Esophagus muscularis mucosa (tissue), 4 donors: ENCODE measurements at regions not wholly inside any gene's neighbourhood (a gene's known extent, or its start where the extent isn't known, plus 50 kb on each side); places are given as distances from the start of the nearest gene placed in this dataset.

Experiments used
- EP300 ChIP-seq: sonication (generic); formaldehyde crosslinking; IDR thresholded peaks from one replicate; pipeline ENCODE4 v1.6.1; 2017; ENCODE audit warnings: antibody characterized with exemption
- POLR2A ChIP-seq: fragments of 450-650 bp; IDR thresholded peaks from one replicate; pipeline ENCODE4 v1.6.1; 2017; ENCODE audit warnings: antibody characterized with exemption, moderate library complexity, mild to moderate bottlenecking, low read depth
- POLR2AphosphoS5 ChIP-seq, 2 donors: sonication (generic); formaldehyde crosslinking; IDR thresholded peaks; one replicate each; pipeline ENCODE4 v1.6.1; 2017; ENCODE audit warnings: antibody characterized with exemption in 2 of 2
- TF ChIP-seq, protein P1 (sequence below), 3 experiments: fragments of 200-600 bp in 2 of 3; fragments of 450-650 bp in 1 of 3; sonication (generic) in 2 of 3; IDR thresholded peaks; one replicate each; pipeline ENCODE4 v1.5.1; 2017 to 2019; ENCODE audit warnings: antibody characterized with exemption in 3 of 3, mild to moderate bottlenecking in 2 of 3, moderate library complexity in 1 of 3

DNA sequence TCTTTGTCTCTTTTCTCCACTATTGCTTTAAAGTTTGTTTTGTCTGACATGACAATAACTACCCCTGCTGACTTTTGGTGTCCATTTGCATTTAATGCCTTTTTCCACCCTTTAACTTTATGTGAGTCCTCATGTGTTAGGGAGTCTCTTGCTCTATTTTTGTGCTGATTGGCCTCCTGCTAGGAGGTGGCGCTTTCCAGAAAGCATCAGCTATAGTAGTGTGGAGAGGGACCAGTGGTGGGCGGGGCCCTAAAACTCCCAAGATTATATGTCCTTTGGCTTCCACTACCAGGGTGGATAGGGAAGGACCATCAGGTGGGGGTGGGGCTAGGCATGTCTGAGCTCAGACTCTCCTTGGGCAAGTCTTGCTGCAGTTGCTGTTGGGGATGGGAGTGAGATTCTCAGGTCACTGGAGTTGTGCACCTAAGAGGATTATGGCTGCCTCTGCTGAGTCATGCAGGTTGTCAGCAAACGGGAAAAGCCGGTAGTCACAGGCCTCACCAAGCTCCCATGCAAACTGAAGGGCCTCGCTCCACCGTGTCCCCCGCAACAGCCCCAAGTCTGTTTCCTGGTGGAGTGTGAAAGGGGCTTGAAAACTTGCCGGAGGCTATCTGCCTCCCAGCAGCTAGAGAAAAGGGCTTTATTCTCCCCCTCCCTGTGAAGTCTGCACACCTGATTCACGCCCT is 156.3 kb downstream of the CPEB2 start:
- TF ChIP-seq, protein P1, sequence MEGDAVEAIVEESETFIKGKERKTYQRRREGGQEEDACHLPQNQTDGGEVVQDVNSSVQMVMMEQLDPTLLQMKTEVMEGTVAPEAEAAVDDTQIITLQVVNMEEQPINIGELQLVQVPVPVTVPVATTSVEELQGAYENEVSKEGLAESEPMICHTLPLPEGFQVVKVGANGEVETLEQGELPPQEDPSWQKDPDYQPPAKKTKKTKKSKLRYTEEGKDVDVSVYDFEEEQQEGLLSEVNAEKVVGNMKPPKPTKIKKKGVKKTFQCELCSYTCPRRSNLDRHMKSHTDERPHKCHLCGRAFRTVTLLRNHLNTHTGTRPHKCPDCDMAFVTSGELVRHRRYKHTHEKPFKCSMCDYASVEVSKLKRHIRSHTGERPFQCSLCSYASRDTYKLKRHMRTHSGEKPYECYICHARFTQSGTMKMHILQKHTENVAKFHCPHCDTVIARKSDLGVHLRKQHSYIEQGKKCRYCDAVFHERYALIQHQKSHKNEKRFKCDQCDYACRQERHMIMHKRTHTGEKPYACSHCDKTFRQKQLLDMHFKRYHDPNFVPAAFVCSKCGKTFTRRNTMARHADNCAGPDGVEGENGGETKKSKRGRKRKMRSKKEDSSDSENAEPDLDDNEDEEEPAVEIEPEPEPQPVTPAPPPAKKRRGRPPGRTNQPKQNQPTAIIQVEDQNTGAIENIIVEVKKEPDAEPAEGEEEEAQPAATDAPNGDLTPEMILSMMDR (IDR thresholded peaks at IDR 0.05) = no peak
- no peak for TF ChIP-seq POLR2A
- no peak for TF ChIP-seq POLR2AphosphoS5 (IDR thresholded peaks at IDR 0.05)
- TF ChIP-seq EP300 = no peak
